ENCODE measurements at regions not wholly inside any gene's neighbourhood (a gene's known extent, or its start where the extent isn't known, plus 50 kb on each side); places are given as distances from the start of the nearest gene placed in this dataset.

DNA sequence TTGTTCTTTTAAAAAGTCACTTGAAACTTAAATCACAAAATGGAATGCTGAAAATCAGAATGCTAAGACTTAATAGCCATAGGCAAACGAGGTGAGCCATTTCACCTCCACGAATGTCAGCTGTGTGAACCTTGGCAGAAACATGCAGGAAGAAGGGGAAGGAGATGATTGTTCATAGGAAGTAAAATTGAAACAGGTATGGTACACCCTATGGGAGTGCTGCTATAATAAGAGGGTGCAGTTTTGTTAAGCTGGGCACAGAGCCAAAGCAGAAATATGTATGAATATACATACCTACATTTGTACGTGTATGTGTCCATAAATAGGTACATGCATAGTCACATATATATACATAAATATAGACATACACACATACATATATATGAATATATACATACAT, 51.0 kb upstream of the SPINK5 start:
- no peak for DNase-seq (ENCODE audit: extremely low spot score)
- CTCF ChIA-PET = no interaction called here
- TF ChIP-seq ARNT (IDR thresholded peaks at IDR 0.05) = no peak
- POLR2A ChIA-PET = no interaction called here

DNA sequence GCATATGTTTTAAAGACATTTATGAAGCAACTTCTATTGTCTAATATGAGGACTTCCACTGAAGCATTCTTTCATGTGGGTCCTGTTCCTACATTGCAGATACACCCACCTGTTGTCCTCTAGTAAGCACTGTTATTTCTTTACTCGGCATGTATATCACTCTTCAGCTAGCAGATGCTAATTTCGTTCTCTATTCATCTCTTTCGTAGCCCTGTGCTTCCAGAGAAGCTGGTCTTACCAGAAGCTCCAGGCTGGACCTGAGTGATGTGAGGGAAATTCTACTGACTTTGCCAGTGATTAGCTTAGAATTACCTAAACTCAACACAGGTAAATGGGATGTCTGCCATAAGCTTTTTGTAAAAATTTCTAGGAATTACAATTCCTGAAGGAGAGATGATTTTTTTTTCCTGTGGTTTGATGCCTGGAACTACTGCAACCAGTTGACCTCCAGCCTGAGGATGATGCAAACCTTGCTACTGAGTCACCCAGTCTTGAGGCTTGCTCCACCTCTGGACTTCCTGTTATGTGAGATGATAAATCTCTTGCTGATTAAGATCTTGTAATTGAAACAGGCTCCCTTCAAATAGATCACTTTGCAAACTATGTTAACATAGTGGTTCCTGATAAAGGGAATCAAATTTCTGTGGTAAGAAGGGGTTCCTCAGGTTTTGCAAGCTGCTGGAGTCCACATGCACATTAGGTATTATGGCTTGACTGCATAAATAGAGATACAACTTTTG, 52.2 kb upstream of the SPINK5 start:
- no peak for DNase-seq (ENCODE audit: extremely low spot score)
- TF ChIP-seq TARDBP (IDR thresholded peaks at IDR 0.05) (no peak), HDGF (IDR thresholded peaks at IDR 0.05; ENCODE audit: borderline replicate concordance) (no peak), ZNF384 (IDR thresholded peaks at IDR 0.05) (no peak), SUZ12 (IDR thresholded peaks at IDR 0.05) (no peak), ELF4 (IDR thresholded peaks at IDR 0.05) (no peak), ARNT (IDR thresholded peaks at IDR 0.05) (no peak), BHLHE40 (IDR thresholded peaks at IDR 0.05; ENCODE audit: borderline replicate concordance) (no peak), FOXA1 (IDR thresholded peaks at IDR 0.05) (no peak), FOXM1 (IDR thresholded peaks at IDR 0.05; ENCODE audit: borderline replicate concordance) (no peak), SP1 (IDR thresholded peaks at IDR 0.05) (no peak), LEF1 (IDR thresholded peaks at IDR 0.05; ENCODE audit: borderline replicate concordance) (no peak), CTBP1 (IDR thresholded peaks at IDR 0.05; ENCODE audit: borderline replicate concordance) (no peak), FOXK2 (IDR thresholded peaks at IDR 0.05) (no peak), NFRKB (IDR thresholded peaks at IDR 0.05) (no peak)
- TF ChIP-seq, protein P1, sequence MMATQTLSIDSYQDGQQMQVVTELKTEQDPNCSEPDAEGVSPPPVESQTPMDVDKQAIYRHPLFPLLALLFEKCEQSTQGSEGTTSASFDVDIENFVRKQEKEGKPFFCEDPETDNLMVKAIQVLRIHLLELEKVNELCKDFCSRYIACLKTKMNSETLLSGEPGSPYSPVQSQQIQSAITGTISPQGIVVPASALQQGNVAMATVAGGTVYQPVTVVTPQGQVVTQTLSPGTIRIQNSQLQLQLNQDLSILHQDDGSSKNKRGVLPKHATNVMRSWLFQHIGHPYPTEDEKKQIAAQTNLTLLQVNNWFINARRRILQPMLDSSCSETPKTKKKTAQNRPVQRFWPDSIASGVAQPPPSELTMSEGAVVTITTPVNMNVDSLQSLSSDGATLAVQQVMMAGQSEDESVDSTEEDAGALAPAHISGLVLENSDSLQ (IDR thresholded peaks at IDR 0.05) = no peak
- POLR2A ChIA-PET = no interaction called here
- CTCF ChIA-PET = no interaction called here

- ChIA-PET CTCF (interaction anchor here (0.6 kb wide), 1 partner anchor 179 kb away, joined by 3 read pairs; no protein-coding TSS in a partner anchor), POLR2A (no interaction called here)
- TF ChIP-seq L3MBTL2 (conservative IDR thresholded peaks at IDR 0.05) (no peak), TARDBP (IDR thresholded peaks at IDR 0.05) (no peak)
- DNase-seq (ENCODE audit: extremely low spot score) = no peak
These were observed 57.8 kb upstream of the SPINK5 start for GRCh38 chr5:148005788-148006520.

GRCh38 chr5:148003226-148003625, 60.6 kb upstream of the SPINK5 start:
- CTCF ChIA-PET = no interaction called here
- DNase-seq (ENCODE audit: extremely low spot score) = no peak
- POLR2A ChIA-PET = no interaction called here
- TF ChIP-seq TARDBP (IDR thresholded peaks at IDR 0.05) (no peak), CTBP1 (IDR thresholded peaks at IDR 0.05; ENCODE audit: borderline replicate concordance) (no peak), FOXM1 (IDR thresholded peaks at IDR 0.05; ENCODE audit: borderline replicate concordance) (no peak), LEF1 (IDR thresholded peaks at IDR 0.05; ENCODE audit: borderline replicate concordance) (no peak), NFRKB (IDR thresholded peaks at IDR 0.05) (no peak), ZNF384 (IDR thresholded peaks at IDR 0.05) (no peak)

- CTCF ChIA-PET = no interaction called here
- TF ChIP-seq BHLHE40 (IDR thresholded peaks at IDR 0.05; ENCODE audit: borderline replicate concordance) (no peak), TARDBP (IDR thresholded peaks at IDR 0.05) (no peak), SUZ12 (IDR thresholded peaks at IDR 0.05) (no peak), SP1 (IDR thresholded peaks at IDR 0.05) (no peak), ARNT (IDR thresholded peaks at IDR 0.05) (no peak), NFRKB (IDR thresholded peaks at IDR 0.05) (no peak), ELF4 (IDR thresholded peaks at IDR 0.05) (no peak)
- DNase-seq (ENCODE audit: extremely low spot score) = no peak
- POLR2A ChIA-PET = no interaction called here
These were observed 61.3 kb upstream of the SPINK5 start for GRCh38 chr5:148002451-148002850.

DNA sequence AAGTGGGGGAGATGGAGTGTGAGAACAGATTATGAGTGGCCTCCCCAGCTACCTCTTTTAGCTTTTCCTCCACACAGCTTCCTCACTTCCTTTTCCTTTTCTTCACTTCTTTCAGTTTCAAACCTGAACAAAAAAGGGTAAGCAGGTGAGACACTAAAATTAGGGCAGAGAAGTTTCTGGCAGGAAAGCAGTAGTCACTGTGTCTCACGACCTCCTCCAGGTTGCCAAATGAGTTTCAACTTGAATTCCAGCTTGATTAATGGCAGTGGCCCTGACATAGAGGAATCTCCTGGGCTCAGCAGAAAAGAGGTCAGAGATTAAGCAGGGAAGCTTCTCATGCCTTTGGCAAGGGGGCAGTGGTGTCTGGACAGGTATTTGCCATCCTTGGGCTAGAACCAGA, 63.7 kb upstream of the SPINK5 start:
- no peak for TF ChIP-seq ARNT (IDR thresholded peaks at IDR 0.05)
- no peak for TF ChIP-seq FOXK2 (IDR thresholded peaks at IDR 0.05)
- TF ChIP-seq NFRKB (IDR thresholded peaks at IDR 0.05) = no peak
- no peak for TF ChIP-seq SUZ12 (IDR thresholded peaks at IDR 0.05)
- TF ChIP-seq HDGF (IDR thresholded peaks at IDR 0.05; ENCODE audit: borderline replicate concordance) = no peak
- no peak for TF ChIP-seq ELF4 (IDR thresholded peaks at IDR 0.05)

GRCh38 chr5:147998704-147999103, 65.1 kb upstream of the SPINK5 start:
- TF ChIP-seq ARNT (IDR thresholded peaks at IDR 0.05) (no peak), NFRKB (IDR thresholded peaks at IDR 0.05) (no peak), ELF4 (IDR thresholded peaks at IDR 0.05) (no peak), FOXM1 (IDR thresholded peaks at IDR 0.05; ENCODE audit: borderline replicate concordance) (no peak), BHLHE40 (IDR thresholded peaks at IDR 0.05; ENCODE audit: borderline replicate concordance) (no peak), SP1 (IDR thresholded peaks at IDR 0.05) (no peak), L3MBTL2 (conservative IDR thresholded peaks at IDR 0.05) (no peak), TARDBP (IDR thresholded peaks at IDR 0.05) (no peak), HDGF (IDR thresholded peaks at IDR 0.05; ENCODE audit: borderline replicate concordance) (no peak), SUZ12 (IDR thresholded peaks at IDR 0.05) (no peak)
- ChIA-PET CTCF (no interaction called here), POLR2A (no interaction called here)
- no peak for DNase-seq (ENCODE audit: extremely low spot score)

More for the DNA sequence above, 63.7 kb upstream of the SPINK5 start:
- DNase-seq (ENCODE audit: extremely low spot score) = no peak
- ChIA-PET POLR2A (no interaction called here), CTCF (no interaction called here)

- CTCF ChIA-PET = no interaction called here
- POLR2A ChIA-PET = no interaction called here
These were observed 66.3 kb upstream of the SPINK5 start for GRCh38 chr5:147997486-147997885.

More at GRCh38 chr5:147997486-147997885, 66.3 kb upstream of the SPINK5 start:
- TF ChIP-seq ELF4 (IDR thresholded peaks at IDR 0.05) (no peak), SUZ12 (IDR thresholded peaks at IDR 0.05) (no peak), CTBP1 (IDR thresholded peaks at IDR 0.05; ENCODE audit: borderline replicate concordance) (no peak), FOXA1 (IDR thresholded peaks at IDR 0.05) (no peak), ARNT (IDR thresholded peaks at IDR 0.05) (no peak), ZNF384 (IDR thresholded peaks at IDR 0.05) (no peak), FOXM1 (IDR thresholded peaks at IDR 0.05; ENCODE audit: borderline replicate concordance) (no peak), HDGF (IDR thresholded peaks at IDR 0.05; ENCODE audit: borderline replicate concordance) (no peak)
- TF ChIP-seq, protein P1 (IDR thresholded peaks at IDR 0.05) = no peak
- DNase-seq (ENCODE audit: extremely low spot score) = no peak

All from HEK293T (cell line).